SK-N-SH (cell line): ENCODE measurements at regions not wholly inside any gene's neighbourhood (a gene's known extent, or its start where the extent isn't known, plus 50 kb on each side); places are given as distances from the start of the nearest gene placed in this dataset.

ENCODE experiments used
- CTCF ChIA-PET: fragments of 300-600, 350-600 bp; formaldehyde crosslinking; extraction: SDS; loops from one replicate; lab custom pipeline; 2021; lab: Yijun Ruan, JAX
- POLR2A ChIA-PET: fragments of 350-600 bp; sonication (Branson Sonifier 250); formaldehyde crosslinking; extraction: SDS; loops from one replicate; lab custom pipeline; 2020; ENCODE audit warnings: antibody characterized with exemption, inconsistent platforms; lab: Yijun Ruan, JAX
- DNase-seq: peaks from one replicate; pipeline ENCODE4 v3.0.0; 2012
- H2AFZ ChIP-seq: fragments of 200-600 bp; sonication (generic); 2 replicates; pipeline ENCODE4 v1.8.1; 2016; ENCODE audit warnings: antibody characterized with exemption, mild to moderate bottlenecking, low read depth
- H3F3A ChIP-seq: fragments of 200-600 bp; sonication (generic); replicated peaks from 2 replicates; pipeline ENCODE3; 2016; ENCODE audit warnings: antibody characterized with exemption, mild to moderate bottlenecking; ENCODE audit not compliant: insufficient read depth
- H3K27ac ChIP-seq, 2 experiments: fragments of 200-500 bp in 1 of 2; fragments of 200-600 bp in 1 of 2; sonication (Bioruptor generic) in 1 of 2; sonication (generic), shearing (Covaris generic) in 1 of 2; 2 replicates each; pipeline versions ENCODE4 v1.5.1 to v1.6.1; 2014 to 2016; ENCODE audit warnings: low read depth in 2 of 2, inconsistent platforms in 1 of 2, low read length in 1 of 2, mild to moderate bottlenecking in 1 of 2, mixed read lengths in 1 of 2
- H3K27me3 ChIP-seq: fragments of 200-600 bp; sonication (generic), shearing (Covaris generic); 2 replicates; pipeline ENCODE4 v1.6.1; 2016; ENCODE audit warnings: mixed run types; ENCODE audit not compliant: insufficient read depth
- H3K36me3 ChIP-seq, 2 experiments: fragments of 200-500 bp in 1 of 2; fragments of 200-600 bp in 1 of 2; sonication (Bioruptor generic) in 1 of 2; sonication (generic) in 1 of 2; replicated peaks in 1 of 2; 2 replicates each; pipeline versions ENCODE3 to v1.5.1; 2014 to 2016; ENCODE audit warnings: low read length in 1 of 2, mild to moderate bottlenecking in 1 of 2; ENCODE audit not compliant: insufficient read depth in 2 of 2, control insufficient read depth in 1 of 2
- H3K4me1 ChIP-seq, 2 experiments: fragments of 200-500 bp in 1 of 2; fragments of 200-600 bp in 1 of 2; sonication (Bioruptor generic) in 1 of 2; sonication (generic), shearing (Covaris generic) in 1 of 2; 2 replicates each; pipeline versions ENCODE4 v1.5.1 to v1.6.1; 2014 to 2016; ENCODE audit warnings: low read depth in 1 of 2, low read length in 1 of 2, mixed run types in 1 of 2; ENCODE audit not compliant: insufficient read depth in 2 of 2, control insufficient read depth in 1 of 2
- H3K4me2 ChIP-seq: fragments of 200-600 bp; sonication (generic), shearing (Covaris generic); 2 replicates; pipeline ENCODE4 v1.6.1; 2017; ENCODE audit warnings: mixed run types
- H3K4me3 ChIP-seq, 2 experiments: fragments of 200-500 bp in 1 of 2; fragments of 200-600 bp in 1 of 2; sonication (Bioruptor generic) in 1 of 2; sonication (generic), shearing (Covaris generic) in 1 of 2; 2 replicates each; pipeline versions ENCODE4 v1.5.1 to v1.8.1; 2014 to 2016; ENCODE audit warnings: low read depth in 2 of 2, inconsistent platforms in 1 of 2, low read length in 1 of 2, mild to moderate bottlenecking in 1 of 2, mixed read lengths in 1 of 2, moderate library complexity in 1 of 2
- H3K79me2 ChIP-seq: fragments of 200-600 bp; sonication (generic); 2 replicates; pipeline ENCODE4 v1.8.1; 2017; ENCODE audit warnings: mild to moderate bottlenecking; ENCODE audit not compliant: insufficient read depth
- H3K9ac ChIP-seq: fragments of 200-600 bp; sonication (generic); 2 replicates; pipeline ENCODE4 v1.6.1; 2017; ENCODE audit warnings: mixed run types
- H3K9me2 ChIP-seq: fragments of 200-600 bp; sonication (generic); 2 replicates; pipeline ENCODE4 v1.6.1; 2017; ENCODE audit warnings: mixed run types
- H3K9me3 ChIP-seq: fragments of 200-600 bp; sonication (generic); 2 replicates; pipeline ENCODE4 v1.6.1; 2017; ENCODE audit warnings: mixed run types, mild to moderate bottlenecking, moderate library complexity
- H4K20me1 ChIP-seq: fragments of 200-600 bp; sonication (generic); 2 replicates; pipeline ENCODE4 v1.6.1; 2017; ENCODE audit warnings: mild to moderate bottlenecking, mixed run types; ENCODE audit not compliant: insufficient read depth
- CHD2 ChIP-seq: fragments of 150-350 bp; IDR thresholded peaks from 2 replicates; pipeline ENCODE4 v1.6.1; 2018; ENCODE audit warnings: low read length; ENCODE audit not compliant: partially characterized antibody
- EP300 ChIP-seq, 2 experiments: IDR thresholded peaks; 2 replicates each; pipeline versions ENCODE4 v1.4.0 to v1.6.1; 2012; ENCODE audit warnings: borderline replicate concordance in 1 of 2, low read depth in 1 of 2, low read length in 1 of 2
- EZH2phosphoT487 ChIP-seq: fragments of 200-600 bp; sonication (generic); IDR thresholded peaks from 2 replicates; pipeline ENCODE4 v1.6.1; 2017; ENCODE audit warnings: low read depth, mixed run types, mild to moderate bottlenecking, antibody characterized with exemption, moderate library complexity, borderline replicate concordance
- FOXJ3 ChIP-seq: sonication (generic); formaldehyde crosslinking; IDR thresholded peaks from 2 replicates; pipeline ENCODE4 v1.5.1; 2020; ENCODE audit warnings: mild to moderate bottlenecking, missing genetic modification reagents
- GABPA ChIP-seq: IDR thresholded peaks from 2 replicates; pipeline ENCODE4 v1.4.0; 2012; ENCODE audit warnings: low read depth, mild to moderate bottlenecking
- IRF3 ChIP-seq: fragments of 150-350 bp; IDR thresholded peaks from 2 replicates; pipeline ENCODE4 v1.6.1; 2016; ENCODE audit warnings: mild to moderate bottlenecking, low read depth, low read length
- MAX ChIP-seq: IDR thresholded peaks from 2 replicates; pipeline ENCODE4 v1.4.0; 2012; ENCODE audit warnings: low read depth
- MXI1 ChIP-seq: IDR thresholded peaks from 2 replicates; pipeline ENCODE4 v1.6.1; 2012; ENCODE audit warnings: mild to moderate bottlenecking, low read depth, low read length, improper control_type of control experiment
- NFIC ChIP-seq: IDR thresholded peaks from 2 replicates; pipeline ENCODE4 v1.4.0; 2012; ENCODE audit warnings: borderline replicate concordance
- RAD21 ChIP-seq: IDR thresholded peaks from 2 replicates; pipeline ENCODE4 v1.6.1; 2012; ENCODE audit warnings: mild to moderate bottlenecking, low read length
- RCOR1 ChIP-seq: fragments of 150-350 bp; IDR thresholded peaks from 2 replicates; pipeline ENCODE4 v1.6.1; 2017; ENCODE audit warnings: antibody characterized with exemption, low read length
- RFX5 ChIP-seq: IDR thresholded peaks from 2 replicates; pipeline ENCODE4 v1.6.1; 2012; ENCODE audit warnings: mild to moderate bottlenecking, improper control_type of control experiment, low read length
- SIN3A ChIP-seq: IDR thresholded peaks from 2 replicates; pipeline ENCODE4 v1.6.1; 2012; ENCODE audit warnings: low read depth, mild to moderate bottlenecking, low read length, moderate library complexity, borderline replicate concordance
- SMC3 ChIP-seq: IDR thresholded peaks from 2 replicates; pipeline ENCODE4 v1.6.1; 2012; ENCODE audit warnings: low read depth, low read length, improper control_type of control experiment
- TAF1 ChIP-seq: IDR thresholded peaks from 2 replicates; pipeline ENCODE4 v1.6.1; 2012; ENCODE audit warnings: low read depth, mild to moderate bottlenecking, low read length, moderate library complexity, borderline replicate concordance
- WGBS: methylation state at CpG from one replicate; pipeline ENCODE4 v1.1.6; 2017; ENCODE audit warnings: low lambda C conversion rate; 5-methylcytosine and 5-hydroxymethylcytosine counted together
- TF ChIP-seq, protein P1 (sequence below): IDR thresholded peaks from 2 replicates; pipeline ENCODE4 v1.4.0; 2012; ENCODE audit warnings: low read depth, borderline replicate concordance
- TF ChIP-seq, protein P2 (sequence below): fragments of 150-350 bp; IDR thresholded peaks from 2 replicates; pipeline ENCODE4 v1.6.1; 2017; ENCODE audit warnings: antibody characterized with exemption, low read length, low read depth, borderline replicate concordance

DNA sequence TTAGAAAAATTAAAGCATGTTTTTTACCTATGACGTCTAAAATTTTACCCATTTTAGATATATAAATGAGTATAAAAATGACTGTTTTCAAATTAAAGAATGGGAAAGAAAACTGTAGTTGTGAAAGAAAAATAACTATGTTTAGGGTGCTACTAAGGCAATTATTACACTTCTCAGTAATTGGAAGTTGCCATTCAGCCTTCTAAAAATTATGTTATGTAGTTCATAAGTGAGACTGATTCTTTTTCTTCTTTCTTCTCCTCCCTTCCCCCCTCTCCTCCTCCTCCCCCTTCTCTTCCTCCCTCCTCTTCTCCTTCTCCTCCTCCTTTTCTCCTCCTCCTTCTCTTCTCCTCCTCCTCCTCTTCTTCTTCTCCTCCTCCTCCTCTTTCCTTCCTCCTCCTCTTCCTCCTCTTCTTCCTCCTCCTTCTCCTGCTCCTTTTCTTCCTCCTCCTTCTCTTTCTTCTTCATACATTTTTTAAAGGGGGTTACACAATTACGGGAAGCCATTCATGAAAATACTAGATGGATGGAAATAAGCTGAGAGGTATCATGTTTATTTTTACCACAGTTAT lies 223.6 kb downstream of the CETN3 start:
- Histone ChIP-seq H3K4me2 (no peak overlapping the region), H3K79me2 (no peaks in the 10 kb centered on the region), H3K27me3 (no peaks in the 10 kb centered on the region), H2AFZ (no peak overlapping the region), H3K27ac (no peak overlapping the region), H4K20me1 (no peaks in the 10 kb centered on the region), H3K36me3 (no peaks in the 10 kb centered on the region), H3K9me2 (no peaks in the 10 kb centered on the region), H3K4me3 (no peak overlapping the region), H3K4me1 (no peaks in the 10 kb centered on the region; a peak in 1 of 4 replicates), H3F3A (no peaks in the 10 kb centered on the region), H3K9me3 (no peaks in the 10 kb centered on the region), H3K9ac (no peak overlapping the region)
- CTCF ChIA-PET, result interaction anchor here (0.6 to 2.0 kb wide), 3 partner anchors 138 to 1457 kb away, joined by 3 to 6 read pairs (median 4); no protein-coding TSS in a partner anchor
- TF ChIP-seq, protein P1, sequence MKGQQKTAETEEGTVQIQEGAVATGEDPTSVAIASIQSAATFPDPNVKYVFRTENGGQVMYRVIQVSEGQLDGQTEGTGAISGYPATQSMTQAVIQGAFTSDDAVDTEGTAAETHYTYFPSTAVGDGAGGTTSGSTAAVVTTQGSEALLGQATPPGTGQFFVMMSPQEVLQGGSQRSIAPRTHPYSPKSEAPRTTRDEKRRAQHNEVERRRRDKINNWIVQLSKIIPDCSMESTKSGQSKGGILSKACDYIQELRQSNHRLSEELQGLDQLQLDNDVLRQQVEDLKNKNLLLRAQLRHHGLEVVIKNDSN, result no peak
- 70% methylated on average over 2 of the region's 2 CpGs for WGBS
- no peak for DNase-seq
- POLR2A ChIA-PET, result no interaction called here

DNA sequence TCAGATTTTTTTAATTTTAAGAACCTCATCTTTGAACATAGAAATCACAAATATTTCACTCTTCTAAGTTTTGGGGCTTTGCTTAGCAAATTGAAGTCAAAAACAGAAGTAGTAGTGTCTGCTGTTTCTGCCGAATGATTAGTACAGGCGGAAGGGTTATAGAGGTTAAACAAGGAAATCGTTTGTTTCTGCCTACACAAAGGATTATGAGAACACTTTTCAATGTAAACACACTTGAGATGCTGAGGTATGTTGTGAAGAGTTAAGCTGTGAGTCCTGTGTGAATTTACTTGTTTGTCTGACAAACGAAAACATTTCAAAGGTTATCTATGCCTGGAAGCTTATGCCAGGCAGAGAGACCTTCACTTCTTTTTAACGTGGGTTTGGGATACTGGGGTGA lies 224.8 kb downstream of the CETN3 start:
- H3K36me3 ChIP-seq, result no peaks in the 10 kb centered on the region
- H4K20me1 ChIP-seq, result no peaks in the 10 kb centered on the region
- 65% methylated on average over 5 of the region's 5 CpGs for WGBS

DNA sequence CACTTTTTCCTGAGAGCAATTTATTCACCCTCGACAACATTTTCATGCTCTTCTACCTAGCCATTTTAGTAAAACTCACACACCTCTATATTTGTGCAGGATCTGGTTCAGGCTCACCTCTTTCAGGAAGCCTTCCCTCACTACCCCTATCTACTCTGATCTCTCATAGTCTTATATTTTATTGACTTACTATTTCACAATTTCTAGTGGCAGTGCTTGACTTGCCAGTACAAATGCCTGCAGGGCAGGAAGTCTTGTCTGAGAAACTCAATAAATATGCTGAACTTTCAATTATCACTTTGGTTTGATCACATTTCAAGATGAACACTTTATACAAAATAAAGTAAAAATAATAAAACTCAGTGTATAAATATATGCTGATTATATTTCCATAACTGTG lies 226.8 kb downstream of the CETN3 start:
- no peaks in the 10 kb centered on the region for H4K20me1 ChIP-seq
- POLR2A ChIA-PET, result interaction anchor here (1.1 kb wide), 1 partner anchor 12 kb away, joined by 3 read pairs; no protein-coding TSS in a partner anchor
- CTCF ChIA-PET, result interaction anchor here (1.3 to 1.6 kb wide), 2 partner anchors 1453 to 1455 kb away, joined by 4 to 8 read pairs; no protein-coding TSS in a partner anchor
- 70% methylated on average over 1 of the region's 1 CpG for WGBS
- H3K4me2 ChIP-seq, result no peak overlapping the region
- no peaks in the 10 kb centered on the region for H3K79me2 ChIP-seq
- H2AFZ ChIP-seq, result no peak overlapping the region
- no peaks in the 10 kb centered on the region for H3F3A ChIP-seq
- DNase-seq, result no peak
- H3K27me3 ChIP-seq, result no peaks in the 10 kb centered on the region
- no peaks in the 10 kb centered on the region for H3K9me2 ChIP-seq
- H3K36me3 ChIP-seq, result no peaks in the 10 kb centered on the region
- no peaks in the 10 kb centered on the region; a peak in 2 of 4 replicates for H3K4me1 ChIP-seq
- no peaks in the 10 kb centered on the region for H3K9me3 ChIP-seq
- no peak overlapping the region for H3K9ac ChIP-seq
- no peak overlapping the region for H3K4me3 ChIP-seq
- peak overlapping the region in 1 of 2 experiments; percentile 39; a peak in 1 of 4 replicates for H3K27ac ChIP-seq
- TF ChIP-seq RAD21 (no peak), EZH2phosphoT487 (no peak), SMC3 (no peak), NFIC (no peak), RCOR1 (no peak), TAF1 (no peak), GABPA (no peak), SIN3A (no peak), FOXJ3 (no peak), IRF3 (no peak), MAX (no peak), EP300 (IDR thresholded peaks at IDR 0.05; ENCODE audit: borderline replicate concordance in 1 of 2, low read depth in 1 of 2, low read length in 1 of 2) (no peak), CHD2 (no peak), MXI1 (no peak), RFX5 (no peak)
- TF ChIP-seq, protein P1, result no peak
- TF ChIP-seq, protein P2, sequence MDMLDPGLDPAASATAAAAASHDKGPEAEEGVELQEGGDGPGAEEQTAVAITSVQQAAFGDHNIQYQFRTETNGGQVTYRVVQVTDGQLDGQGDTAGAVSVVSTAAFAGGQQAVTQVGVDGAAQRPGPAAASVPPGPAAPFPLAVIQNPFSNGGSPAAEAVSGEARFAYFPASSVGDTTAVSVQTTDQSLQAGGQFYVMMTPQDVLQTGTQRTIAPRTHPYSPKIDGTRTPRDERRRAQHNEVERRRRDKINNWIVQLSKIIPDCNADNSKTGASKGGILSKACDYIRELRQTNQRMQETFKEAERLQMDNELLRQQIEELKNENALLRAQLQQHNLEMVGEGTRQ, result no peak

More for the DNA sequence above, 224.8 kb downstream of the CETN3 start:
- no peak overlapping the region for H3K27ac ChIP-seq
- no peak overlapping the region for H3K9ac ChIP-seq
- no peak overlapping the region for H3K4me3 ChIP-seq
- no peak for DNase-seq
- no peaks in the 10 kb centered on the region; a peak in 2 of 4 replicates for H3K4me1 ChIP-seq
- TF ChIP-seq TAF1, result no peak
- H2AFZ ChIP-seq, result no peak overlapping the region
- CTCF ChIA-PET, result interaction anchor here (2.0 kb wide), 1 partner anchor 1456 kb away, joined by 6 read pairs; no protein-coding TSS in a partner anchor
- POLR2A ChIA-PET, result no interaction called here
- no peaks in the 10 kb centered on the region for H3F3A ChIP-seq
- H3K27me3 ChIP-seq, result no peaks in the 10 kb centered on the region
- no peak overlapping the region for H3K4me2 ChIP-seq
- no peaks in the 10 kb centered on the region for H3K79me2 ChIP-seq
- no peaks in the 10 kb centered on the region for H3K9me3 ChIP-seq
- H3K9me2 ChIP-seq, result no peaks in the 10 kb centered on the region
